Left ventricle myocardium inferior (tissue), 1 donor: ENCODE measurements at regions not wholly inside any gene's neighbourhood (a gene's known extent, or its start where the extent isn't known, plus 50 kb on each side); places are given as distances from the start of the nearest gene placed in this dataset.

Experiments
- DNase-seq: peaks from one replicate; pipeline ENCODE4 v3.0.0-alpha.2; 2020
- H3K27ac ChIP-seq: fragments of 200-600 bp; replicated peaks from 2 replicates; pipeline ENCODE4 v1.8.0; 2021
- H3K27me3 ChIP-seq: fragments of 200-600 bp; 2 replicates; pipeline ENCODE4 v1.8.0; 2021; ENCODE audit warnings: low read depth
- H3K36me3 ChIP-seq: fragments of 200-600 bp; 2 replicates; pipeline ENCODE4 v1.8.0; 2021
- H3K4me1 ChIP-seq: fragments of 200-600 bp; 2 replicates; pipeline ENCODE4 v1.8.0; 2021
- H3K4me3 ChIP-seq: fragments of 200-600 bp; 2 replicates; pipeline ENCODE4 v1.8.0; 2021; ENCODE audit warnings: mild to moderate bottlenecking, moderate library complexity
- H3K9me3 ChIP-seq: fragments of 200-600 bp; replicated peaks from 2 replicates; pipeline ENCODE4 v1.8.0; 2021
- CTCF ChIP-seq: fragments of 200-600 bp; IDR thresholded peaks from 2 replicates; pipeline ENCODE4 v1.8.0; 2021; ENCODE audit warnings: antibody characterized with exemption, mild to moderate bottlenecking, borderline replicate concordance
- intact Hi-C: fragments of 100-400 bp; cut with micrococcal nuclease; formaldehyde crosslinking; loops from one replicate; pipeline ENCODE4 v1.11.0; 2022
- donor health status: DM: no; HTN: yes; CAD: no; lungs with severe emphysema.

- H3K4me1 ChIP-seq, result no peaks in the 10 kb centered on the region
- DNase-seq, result no peak
- no peak for TF ChIP-seq CTCF
- no peaks in the 10 kb centered on the region for H3K36me3 ChIP-seq
- no peak overlapping the region for H3K4me3 ChIP-seq
- peaks cover 51% of the 10 kb centered on the region for H3K9me3 ChIP-seq
- intact Hi-C loops, result no loop called here
- no peak overlapping the region for H3K27ac ChIP-seq
- peaks cover 4% of the 10 kb centered on the region for H3K27me3 ChIP-seq
Measured at GRCh38 chr2:104598636-104599035, 255.3 kb upstream of the POU3F3 start.

- intact Hi-C loops, result no loop called here
- Histone ChIP-seq H3K9me3 (peaks cover 59% of the 10 kb centered on the region), H3K27me3 (peaks cover 4% of the 10 kb centered on the region), H3K36me3 (no peaks in the 10 kb centered on the region), H3K4me3 (no peak overlapping the region), H3K27ac (no peak overlapping the region), H3K4me1 (no peaks in the 10 kb centered on the region)
- no peak for DNase-seq
- TF ChIP-seq CTCF, result no peak
Measured at GRCh38 chr2:104599787-104600510, 254.0 kb upstream of the POU3F3 start.

DNA sequence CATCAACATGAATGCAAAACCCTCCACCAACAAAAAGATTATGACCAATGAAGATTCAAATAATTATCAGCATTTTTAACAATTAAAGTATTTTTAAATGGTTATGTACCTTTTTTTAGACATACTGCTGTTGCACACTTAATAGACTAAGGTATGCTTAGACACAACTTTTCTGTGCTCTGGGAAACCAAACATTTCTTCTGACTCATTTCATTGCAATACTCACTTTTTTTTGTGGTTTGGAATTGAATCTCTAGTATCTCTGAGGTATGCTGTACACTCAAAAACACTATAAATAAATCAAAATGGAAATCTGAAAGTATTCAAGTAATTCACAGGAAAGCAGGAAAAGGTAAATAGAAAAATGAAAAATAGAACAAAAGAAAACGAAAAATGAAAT lies 247.9 kb upstream of the POU3F3 start:
- no peaks in the 10 kb centered on the region for H3K36me3 ChIP-seq
- peaks cover 53% of the 10 kb centered on the region for H3K9me3 ChIP-seq
- intact Hi-C loops, result no loop called here
- H3K4me1 ChIP-seq, result no peaks in the 10 kb centered on the region
- no peak overlapping the region for H3K4me3 ChIP-seq
- no peak overlapping the region for H3K27ac ChIP-seq
- no peak for TF ChIP-seq CTCF
- H3K27me3 ChIP-seq, result no peaks in the 10 kb centered on the region
- no peak for DNase-seq

DNA sequence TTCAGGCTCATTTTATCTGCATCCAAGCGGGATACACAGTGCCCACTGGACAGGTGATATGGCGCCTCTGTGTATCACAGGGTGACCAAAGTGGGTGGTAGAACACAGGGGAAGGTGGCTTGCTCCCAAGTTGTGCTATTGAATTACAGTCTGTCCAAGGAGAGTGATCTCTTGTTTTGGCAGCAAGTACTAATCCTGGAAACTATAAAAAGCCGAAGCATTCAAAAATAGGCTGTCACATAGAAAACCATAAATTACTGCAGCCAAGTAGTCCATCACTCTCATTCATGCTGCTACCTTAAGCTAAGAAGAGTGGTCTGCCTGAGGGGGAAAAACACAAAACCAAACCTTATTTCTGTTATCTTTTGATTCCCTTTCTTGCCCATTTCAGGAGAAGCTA lies 237.1 kb upstream of the POU3F3 start:
- Histone ChIP-seq H3K9me3 (no peaks in the 10 kb centered on the region), H3K4me3 (no peak overlapping the region), H3K36me3 (no peaks in the 10 kb centered on the region), H3K4me1 (no peaks in the 10 kb centered on the region), H3K27ac (no peak overlapping the region), H3K27me3 (no peaks in the 10 kb centered on the region)
- no peak for DNase-seq
- TF ChIP-seq CTCF, result no peak
- intact Hi-C loops, result no loop called here

GRCh38 chr2:104620801-104621200 lies 233.1 kb upstream of the POU3F3 start:
- Histone ChIP-seq H3K9me3 (peaks cover 21% of the 10 kb centered on the region), H3K4me1 (no peaks in the 10 kb centered on the region), H3K27ac (no peak overlapping the region), H3K4me3 (no peak overlapping the region), H3K27me3 (no peaks in the 10 kb centered on the region), H3K36me3 (no peaks in the 10 kb centered on the region)
- intact Hi-C loops, result no loop called here
- DNase-seq, result no peak
- TF ChIP-seq CTCF, result no peak
